ENCODE measurements at regions not wholly inside any gene's neighbourhood (a gene's known extent, or its start where the extent isn't known, plus 50 kb on each side); places are given as distances from the start of the nearest gene placed in this dataset.

DNA sequence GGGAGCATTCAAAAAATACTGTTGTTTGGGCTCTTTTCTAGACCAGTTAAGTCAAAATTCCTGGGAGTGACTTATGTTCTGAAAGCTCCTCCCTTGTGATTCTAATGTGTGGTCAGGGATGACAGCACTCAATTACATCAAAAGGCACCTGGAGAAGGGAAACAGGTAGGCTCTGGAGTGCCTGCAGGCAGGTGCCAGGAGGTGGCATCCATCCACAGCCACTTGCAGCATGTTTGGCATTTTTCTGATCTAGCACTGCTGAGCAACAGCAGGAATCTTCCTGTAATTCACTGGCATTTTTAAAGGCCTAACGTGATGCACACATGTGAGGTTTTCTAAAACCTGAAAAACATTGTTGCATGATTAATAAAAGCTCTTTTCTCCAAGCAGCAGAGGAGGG, 94.6 kb downstream of the CCNA1 start:
- TF ChIP-seq CTCF (IDR thresholded peaks at IDR 0.05) = no peak
- no peak for TF ChIP-seq POLR2A (IDR thresholded peaks at IDR 0.05)

Data from uterus (tissue), 2 donors.